Ovary (tissue), 7 donors: ENCODE measurements at regions not wholly inside any gene's neighbourhood (a gene's known extent, or its start where the extent isn't known, plus 50 kb on each side); places are given as distances from the start of the nearest gene placed in this dataset.

Experiments used
- DNase-seq, 5 donors: peaks; one replicate each; pipeline ENCODE4 v3.0.0-alpha.2; 2019 to 2020
- H3K27ac ChIP-seq, 2 donors: fragments of 200-600 bp; one replicate each; pipeline versions ENCODE4 v1.5.1 to v1.8.0; 2019 to 2022
- H3K27me3 ChIP-seq: fragments of 200-600 bp; one replicate; pipeline ENCODE4 v1.8.0; 2022
- H3K36me3 ChIP-seq: fragments of 200-600 bp; sonication (generic); one replicate; pipeline ENCODE4 v1.5.1; 2019
- H3K4me1 ChIP-seq: one replicate; pipeline ENCODE4 v1.8.1; 2013; ENCODE audit warnings: mild to moderate bottlenecking, moderate library complexity; ENCODE audit not compliant: insufficient read depth
- H3K4me3 ChIP-seq: fragments of 200-600 bp; sonication (generic); one replicate; pipeline ENCODE4 v1.5.1; 2017
- H3K9me3 ChIP-seq, 2 donors: fragments of 200-600 bp in 1 of 2; sonication (generic) in 1 of 2; one replicate each; pipeline versions ENCODE4 v1.5.1 to v1.8.1; 2013 to 2019; ENCODE audit warnings: mild to moderate bottlenecking in 1 of 2, moderate library complexity in 1 of 2
- CTCF ChIP-seq, 3 donors: fragments of 450-650 bp in 2 of 3; fragments of 200-600 bp in 1 of 3; IDR thresholded peaks; one replicate each; pipeline versions ENCODE4 v1.5.1 to v1.8.0; 2016 to 2022; ENCODE audit warnings: antibody characterized with exemption in 3 of 3, mild to moderate bottlenecking in 1 of 3
- EP300 ChIP-seq: sonication (generic); formaldehyde crosslinking; IDR thresholded peaks from one replicate; pipeline ENCODE4 v1.6.1; 2017; ENCODE audit warnings: antibody characterized with exemption
- POLR2A ChIP-seq: fragments of 450-650 bp; IDR thresholded peaks from one replicate; pipeline ENCODE4 v1.6.1; 2017; ENCODE audit warnings: antibody characterized with exemption, mild to moderate bottlenecking, moderate library complexity
- WGBS, 3 donors: extraction: QIAGEN DNeasy Blood & Tissue Kit in 1 of 3; methylation state at CpG; one replicate each; pipeline versions ENCODE4 v1.1.5 to v1.1.7; 2013 to 2017; 5-methylcytosine and 5-hydroxymethylcytosine counted together
- intact Hi-C, 4 donors: fragments of 100-400 bp; cut with DNase I; formaldehyde crosslinking; loops; one replicate each; pipeline versions ENCODE4 v1.11.0 to v1.15.1; 2022 to 2023
- donor health status: DM: no; HTN: no; CAD: no; lungs with moderate emphysema.
- donor health status: DM: no; HTN: no; CAD: no.
- donor health status: Bipolar disorder and iron deficiency.
- donor health status: DM: no; HTN: no; CAD: no.
- donor health status: DM: yes; HTN: yes; CAD: no.

GRCh38 chr9:71632776-71633175, 135.5 kb downstream of the CEMIP2 start:
- no peak for DNase-seq
- H3K27ac ChIP-seq: no peak overlapping the region
- WGBS, 3 donors: 80 to 88% (median 83%) methylated on average over 5 of the region's 5 CpGs
- no peaks in the 10 kb centered on the region for H3K9me3 ChIP-seq
- no peaks in the 10 kb centered on the region for H3K4me1 ChIP-seq
- intact Hi-C loops: no loop called here
- H3K36me3 ChIP-seq: no peaks in the 10 kb centered on the region
- no peaks in the 10 kb centered on the region for H3K27me3 ChIP-seq
- TF ChIP-seq EP300 (no peak), CTCF (IDR thresholded peaks at IDR 0.05) (no peak), POLR2A (no peak)
- H3K4me3 ChIP-seq: no peak overlapping the region

GRCh38 chr9:71630377-71630995, 137.8 kb downstream of the CEMIP2 start:
- intact Hi-C loops: no loop called here
- 82 to 87% (median 83%) methylated on average over 3 of the region's 3 CpGs for WGBS, 3 donors
- no peak overlapping the region for H3K4me3 ChIP-seq
- no peak for DNase-seq
- no peaks in the 10 kb centered on the region for H3K27me3 ChIP-seq
- no peak overlapping the region for H3K27ac ChIP-seq
- TF ChIP-seq EP300: no peak
- no peak for TF ChIP-seq CTCF (IDR thresholded peaks at IDR 0.05)
- TF ChIP-seq POLR2A: no peak
- H3K9me3 ChIP-seq: no peaks in the 10 kb centered on the region
- no peaks in the 10 kb centered on the region for H3K4me1 ChIP-seq
- no peaks in the 10 kb centered on the region for H3K36me3 ChIP-seq

- WGBS, 3 donors: 44 to 49% (median 48%) methylated on average over 3 of the region's 3 CpGs
- TF ChIP-seq CTCF (IDR thresholded peaks at IDR 0.05) (no peak), POLR2A (no peak), EP300 (no peak)
- Histone ChIP-seq H3K4me3 (no peak overlapping the region), H3K36me3 (no peaks in the 10 kb centered on the region), H3K4me1 (no peaks in the 10 kb centered on the region), H3K9me3 (no peaks in the 10 kb centered on the region), H3K27ac (no peak overlapping the region), H3K27me3 (no peaks in the 10 kb centered on the region)
- intact Hi-C loops: no loop called here
- DNase-seq: no peak
Measured at GRCh38 chr9:71629578-71630215, 138.6 kb downstream of the CEMIP2 start.

GRCh38 chr9:71628247-71628646, 140.1 kb downstream of the CEMIP2 start:
- no peaks in the 10 kb centered on the region for H3K9me3 ChIP-seq
- no peaks in the 10 kb centered on the region for H3K36me3 ChIP-seq
- intact Hi-C loops: no loop called here
- H3K27ac ChIP-seq: no peak overlapping the region
- no peak for DNase-seq
- 89 to 97% (median 92%) methylated on average over 3 of the region's 3 CpGs for whole genome bisulfite sequencing, 3 donors
- H3K27me3 ChIP-seq: no peaks in the 10 kb centered on the region
- TF ChIP-seq POLR2A (no peak), EP300 (no peak), CTCF (IDR thresholded peaks at IDR 0.05) (no peak)
- no peaks in the 10 kb centered on the region for H3K4me1 ChIP-seq
- no peak overlapping the region for H3K4me3 ChIP-seq
